ENCODE measurements at regions not wholly inside any gene's neighbourhood (a gene's known extent, or its start where the extent isn't known, plus 50 kb on each side); places are given as distances from the start of the nearest gene placed in this dataset.
"Not testable (repeated sequence)": the region's sequence is repeated elsewhere in the genome, so short reads cannot be mapped to it uniquely, and the experiment has no call there.

GRCh38 chr9:32161209-32161608 lies 223.2 kb upstream of the ACO1 start:
- Histone ChIP-seq H3K9me3 (no peaks in the 10 kb centered on the region), H3K36me3 (no peaks in the 10 kb centered on the region), H3K27ac (no peak overlapping the region), H3K4me1 (ENCODE audit: insufficient read depth) (no peaks in the 10 kb centered on the region), H3K27me3 (no peaks in the 10 kb centered on the region), H3K4me3 (no peak overlapping the region)
- intact Hi-C loops (cut with DNase I): no loop called here
- 84 to 93% (median 84%) methylated on average over 1 of the region's 1 CpG for WGBS, 3 donors
- TF ChIP-seq CTCF (IDR thresholded peaks at IDR 0.05): no peak
- TF ChIP-seq EP300 (IDR thresholded peaks at IDR 0.05): no peak
- TF ChIP-seq POLR2A (IDR thresholded peaks at IDR 0.05): no peak
- no peak for DNase-seq

GRCh38 chr9:32161720-32162119 lies 222.7 kb upstream of the ACO1 start:
- no peaks in the 10 kb centered on the region for H3K27me3 ChIP-seq
- H3K9me3 ChIP-seq: no peaks in the 10 kb centered on the region
- no peaks in the 10 kb centered on the region for H3K4me1 ChIP-seq (ENCODE audit: insufficient read depth)
- H3K4me3 ChIP-seq: no peak overlapping the region
- TF ChIP-seq POLR2A (IDR thresholded peaks at IDR 0.05) (no peak), CTCF (IDR thresholded peaks at IDR 0.05) (no peak), EP300 (IDR thresholded peaks at IDR 0.05) (no peak)
- no peaks in the 10 kb centered on the region for H3K36me3 ChIP-seq
- intact Hi-C loops (cut with DNase I): no loop called here
- no peak for DNase-seq
- H3K27ac ChIP-seq: no peak overlapping the region
- WGBS, 3 donors: 8 to 23% (median 14%) methylated on average over 2 of the region's 2 CpGs

GRCh38 chr9:32166316-32166715 lies 218.1 kb upstream of the ACO1 start:
- 93 to 95% (median 95%) methylated on average over 8 of the region's 8 CpGs for WGBS, 3 donors
- H3K4me1 ChIP-seq (ENCODE audit: insufficient read depth); intact Hi-C loops (cut with DNase I); H3K9me3 ChIP-seq; H3K27me3 ChIP-seq; DNase-seq; H3K27ac ChIP-seq; H3K36me3 ChIP-seq; H3K4me3 ChIP-seq: not testable (repeated sequence)

GRCh38 chr9:32171339-32171738 lies 213.1 kb upstream of the ACO1 start:
- 3 to 23% (median 6%) methylated on average over 3 of the region's 3 CpGs for WGBS, 3 donors
- intact Hi-C loops (cut with DNase I): no loop called here
- no peaks in the 10 kb centered on the region for H3K4me1 ChIP-seq (ENCODE audit: insufficient read depth)
- TF ChIP-seq CTCF (IDR thresholded peaks at IDR 0.05): no peak
- TF ChIP-seq POLR2A (IDR thresholded peaks at IDR 0.05): no peak
- DNase-seq: no peak
- no peak overlapping the region for H3K4me3 ChIP-seq
- no peaks in the 10 kb centered on the region for H3K9me3 ChIP-seq
- H3K27ac ChIP-seq: no peak overlapping the region
- H3K27me3 ChIP-seq: no peaks in the 10 kb centered on the region
- no peaks in the 10 kb centered on the region for H3K36me3 ChIP-seq

GRCh38 chr9:32172256-32172655 lies 212.2 kb upstream of the ACO1 start:
- Histone ChIP-seq H3K27me3 (no peaks in the 10 kb centered on the region), H3K36me3 (no peaks in the 10 kb centered on the region), H3K4me1 (ENCODE audit: insufficient read depth) (no peaks in the 10 kb centered on the region), H3K27ac (no peak overlapping the region), H3K4me3 (no peak overlapping the region), H3K9me3 (no peaks in the 10 kb centered on the region)
- TF ChIP-seq POLR2A (IDR thresholded peaks at IDR 0.05): no peak
- TF ChIP-seq EP300 (IDR thresholded peaks at IDR 0.05): no peak
- no peak for TF ChIP-seq CTCF (IDR thresholded peaks at IDR 0.05)
- no peak for DNase-seq
- intact Hi-C loops (cut with DNase I): no loop called here

Measured in ovary (tissue), 7 donors.